ENCODE measurements at regions not wholly inside any gene's neighbourhood (a gene's known extent, or its start where the extent isn't known, plus 50 kb on each side); places are given as distances from the start of the nearest gene placed in this dataset.

DNA sequence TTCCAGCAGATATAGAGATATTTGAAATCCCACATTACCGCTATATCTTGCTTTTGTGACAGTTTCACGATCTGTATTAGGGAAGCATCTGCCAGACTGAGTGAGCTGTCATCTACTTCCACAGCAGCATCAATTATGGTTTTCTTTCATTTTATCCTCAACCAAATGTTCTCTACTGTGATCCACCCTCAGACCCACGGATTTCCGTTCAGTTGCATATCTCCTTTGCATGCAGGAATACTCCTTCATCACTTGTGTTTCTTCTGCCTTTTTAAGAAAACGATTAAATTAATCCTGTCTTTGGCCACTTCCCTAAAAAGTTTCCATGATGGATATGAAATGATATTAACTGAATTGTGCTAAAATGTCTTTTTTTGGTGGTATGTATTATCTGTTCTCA lies 262.1 kb upstream of the ADGRB3 start:
- DNase-seq = no peak

DNA sequence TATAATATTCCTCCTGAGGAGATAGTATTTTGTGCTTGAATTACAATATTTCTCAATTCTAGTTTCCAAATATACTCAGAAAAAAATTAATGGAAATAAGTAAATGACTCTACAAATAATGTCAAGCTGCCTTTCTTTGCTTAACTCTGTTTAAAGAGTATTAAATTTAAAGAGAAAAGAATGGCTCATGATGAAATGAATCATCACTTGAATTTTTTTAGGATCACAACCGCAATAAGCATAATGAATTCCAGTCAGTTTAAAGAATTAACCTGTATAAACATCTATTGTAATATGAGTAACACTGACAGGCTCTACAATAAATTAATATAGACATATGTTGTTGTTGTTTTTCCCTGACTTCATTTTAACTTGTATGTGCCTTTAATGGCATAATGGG lies 266.2 kb upstream of the ADGRB3 start:
- no peak for DNase-seq

DNA sequence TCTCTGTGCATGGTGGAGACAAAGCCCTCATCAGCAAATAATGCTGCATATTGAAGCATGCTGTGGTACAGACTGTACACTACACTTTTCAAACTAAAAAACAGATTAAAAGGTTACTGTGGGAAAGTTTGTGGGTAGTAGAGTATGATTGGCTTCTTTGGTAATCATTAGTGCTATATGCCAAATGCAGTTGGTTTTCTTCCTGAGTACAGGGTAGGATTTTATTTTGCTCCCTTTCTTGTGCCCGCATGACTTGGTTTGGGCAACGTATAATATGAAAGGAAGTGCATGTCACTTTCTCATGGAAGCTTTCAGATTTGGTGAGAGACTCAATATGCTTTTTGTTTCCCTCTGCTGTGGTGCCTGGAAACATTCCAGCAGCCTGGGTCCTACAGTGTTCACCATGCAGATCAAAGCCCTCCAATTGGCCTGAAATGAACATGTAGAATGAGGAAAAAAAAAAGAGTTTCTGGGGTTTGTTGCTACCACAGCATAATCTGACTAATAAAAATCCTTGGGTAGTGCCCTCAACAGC lies 270.7 kb upstream of the ADGRB3 start:
- no peak for DNase-seq

- no peak for DNase-seq
Observed at GRCh38 chr6:68343901-68344300, 291.2 kb upstream of the ADGRB3 start.

- DNase-seq = no peak
Observed at GRCh38 chr6:68342286-68342685, 292.8 kb upstream of the ADGRB3 start.

- DNase-seq = no peak
Observed at GRCh38 chr6:68339488-68340131, 295.5 kb upstream of the ADGRB3 start.

DNA sequence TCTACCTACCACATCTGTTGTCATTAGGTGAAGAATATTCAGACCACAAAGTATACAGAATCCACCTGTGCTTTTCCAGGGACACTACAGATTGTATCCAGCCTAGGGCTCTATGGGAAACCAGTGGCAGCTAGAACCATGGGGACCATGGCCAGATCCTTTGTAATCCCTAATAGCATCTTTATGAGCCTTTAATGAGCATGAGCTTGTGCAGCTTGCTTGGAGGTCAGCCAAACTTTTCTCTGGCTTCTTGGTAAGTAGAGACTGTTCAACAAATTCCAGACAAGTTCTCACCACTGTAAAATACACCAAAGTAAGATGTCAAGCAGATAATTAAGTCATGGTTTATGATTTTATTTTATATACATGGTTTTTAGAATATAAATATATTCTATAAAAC lies 301.6 kb upstream of the ADGRB3 start:
- no peak for DNase-seq

DNA sequence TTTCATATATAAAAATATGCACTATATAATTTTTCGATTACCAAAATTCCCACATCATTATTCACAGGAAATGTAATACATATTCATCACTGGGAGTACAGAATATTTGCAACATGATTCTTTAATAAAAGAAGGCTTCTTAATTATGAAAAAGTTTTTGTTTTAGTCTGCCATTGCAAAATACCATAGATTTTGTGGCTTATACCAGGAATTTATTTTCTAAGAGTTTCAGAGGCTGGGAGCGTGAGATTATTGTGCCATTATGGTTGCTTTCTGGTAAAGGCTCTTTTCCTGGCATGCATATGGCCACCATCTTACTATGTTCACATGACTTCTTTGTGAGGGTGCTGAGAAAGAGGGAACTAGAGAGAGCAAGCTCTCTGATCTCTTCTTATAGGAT lies 306.9 kb upstream of the ADGRB3 start:
- DNase-seq = no peak

GRCh38 chr6:68326762-68327161 lies 308.3 kb upstream of the ADGRB3 start:
- no peak for DNase-seq

GRCh38 chr6:68317366-68317765 lies 317.7 kb upstream of the ADGRB3 start:
- DNase-seq = no peak

- no peak for DNase-seq
Observed at GRCh38 chr6:68313911-68314310, 321.2 kb upstream of the ADGRB3 start.

DNA sequence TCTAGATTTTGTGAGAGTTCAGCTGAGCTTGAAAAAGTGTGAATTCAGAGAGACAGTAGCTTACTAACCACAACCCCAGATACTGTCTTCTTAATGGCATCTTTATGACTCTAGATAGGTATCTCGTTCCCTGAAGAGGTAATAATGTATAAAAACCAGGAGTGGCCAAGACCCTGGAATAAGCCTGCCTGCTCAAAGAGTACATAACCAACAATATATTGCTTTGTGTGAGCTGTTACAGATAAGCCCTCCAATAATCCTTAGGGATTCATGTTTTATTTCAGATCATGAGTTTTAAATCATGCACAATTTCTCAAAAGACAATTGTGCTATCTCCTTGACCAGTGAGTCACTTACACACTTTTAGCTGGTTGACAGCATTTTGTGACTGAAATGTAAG lies 327.8 kb upstream of the ADGRB3 start:
- DNase-seq = no peak

- DNase-seq = no peak
Observed at GRCh38 chr6:68296126-68296525, 339.0 kb upstream of the ADGRB3 start.

GRCh38 chr6:68282646-68283045 lies 352.4 kb upstream of the ADGRB3 start:
- DNase-seq = no peak

DNA sequence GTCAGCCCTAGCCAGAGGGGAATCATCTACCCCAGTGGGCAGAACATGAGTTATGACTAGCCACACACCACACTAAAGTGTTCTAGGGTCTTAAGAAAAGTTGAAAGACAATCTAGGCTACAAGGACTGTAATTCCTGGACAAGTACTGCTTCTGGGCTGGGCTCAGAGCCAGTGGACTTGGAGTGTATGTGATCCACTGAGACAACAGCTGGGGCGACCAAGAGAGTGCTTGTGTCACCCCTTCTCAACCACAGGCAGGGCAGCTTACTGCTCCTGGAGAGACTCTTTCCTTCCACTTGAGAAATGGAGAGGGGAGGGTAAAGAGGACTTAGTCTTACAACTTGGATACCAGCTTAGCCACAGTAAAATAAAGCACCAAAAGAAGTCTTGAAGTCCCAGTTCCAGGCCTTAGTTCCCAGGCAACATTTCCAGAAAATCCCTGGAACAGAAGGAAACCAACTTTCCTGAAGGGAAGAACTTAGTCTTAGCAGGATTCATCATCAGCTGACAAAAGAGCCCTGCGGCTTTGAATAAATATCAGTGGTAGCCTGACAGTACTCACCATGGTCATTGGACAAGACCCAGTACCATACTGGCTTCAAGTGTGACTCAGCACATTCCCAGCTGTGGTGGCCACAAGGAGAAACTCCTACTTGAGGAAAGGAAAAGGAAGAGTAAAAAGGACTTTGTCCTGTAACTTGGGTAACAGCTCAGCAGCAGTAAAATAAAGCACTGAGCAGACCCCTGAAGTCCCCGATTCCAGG lies 355.1 kb upstream of the ADGRB3 start:
- DNase-seq = no peak

- DNase-seq = no peak
Observed at GRCh38 chr6:68273297-68273696, 361.8 kb upstream of the ADGRB3 start.

- no peak for DNase-seq
Observed at GRCh38 chr6:68256391-68256790, 378.7 kb upstream of the ADGRB3 start.

DNA sequence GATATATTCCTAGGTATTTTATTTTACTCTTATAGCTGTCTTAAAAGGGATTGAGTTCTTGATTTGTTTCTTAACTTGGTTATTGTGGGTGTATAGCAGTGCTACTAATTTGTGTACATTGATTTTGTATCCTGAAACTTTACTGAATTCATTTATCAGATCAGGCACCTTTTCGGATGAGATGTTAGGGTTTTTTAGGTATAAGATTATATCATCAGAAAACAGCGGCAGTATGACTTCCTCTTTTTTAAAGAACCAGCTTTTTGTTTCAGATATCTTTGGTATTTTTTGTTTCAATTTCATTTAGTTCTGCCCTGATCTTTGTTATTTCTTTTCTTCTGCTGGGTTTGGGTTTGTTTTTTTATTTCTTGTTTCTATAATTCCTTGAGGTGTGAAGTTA lies 382.4 kb upstream of the ADGRB3 start:
- DNase-seq = no peak

- no peak for DNase-seq
Observed at GRCh38 chr6:68247782-68248181, 387.3 kb upstream of the ADGRB3 start.

GRCh38 chr6:68240726-68241125 lies 394.4 kb upstream of the ADGRB3 start:
- DNase-seq = no peak

- no peak for DNase-seq
Observed at GRCh38 chr6:68239034-68239433, 396.0 kb upstream of the ADGRB3 start.

DNA sequence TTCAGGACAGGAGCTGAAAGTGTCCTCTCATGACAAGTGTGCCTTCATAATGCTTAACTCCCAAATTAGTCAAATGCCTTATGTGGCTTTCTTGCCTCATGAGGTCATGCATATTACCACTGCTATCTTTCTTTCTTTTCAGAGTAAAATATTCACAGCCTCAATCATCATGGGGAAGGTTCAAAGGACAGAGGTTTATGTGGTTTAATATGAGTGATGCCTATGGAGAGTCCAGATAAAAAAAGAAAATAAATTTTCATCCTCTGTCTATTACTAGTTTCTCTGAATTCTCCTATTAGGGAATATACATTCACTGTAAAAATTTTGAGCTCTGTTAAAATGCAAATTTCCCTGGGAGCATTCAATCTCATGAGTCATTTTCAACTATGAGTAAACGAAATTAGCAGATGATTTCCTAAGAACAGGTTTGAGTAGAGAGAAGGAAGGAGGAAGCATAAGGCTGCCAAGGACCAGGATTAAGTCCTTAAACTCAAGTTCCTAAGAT lies 396.9 kb upstream of the ADGRB3 start:
- DNase-seq = no peak

GRCh38 chr6:68237205-68237604 lies 397.9 kb upstream of the ADGRB3 start:
- no peak for DNase-seq

GRCh38 chr6:68235326-68235784 lies 399.7 kb upstream of the ADGRB3 start:
- peak; percentile 4 for DNase-seq

All from GF-D8 (cell line).